RCC 7860 (cell line): ENCODE measurements at regions not wholly inside any gene's neighbourhood (a gene's known extent, or its start where the extent isn't known, plus 50 kb on each side); places are given as distances from the start of the nearest gene placed in this dataset.
"Not testable (repeated sequence)": the region's sequence is repeated elsewhere in the genome, so short reads cannot be mapped to it uniquely, and the experiment has no call there.

Experiments used
- DNase-seq: peaks from one replicate; pipeline ENCODE4 v3.0.0-alpha.2; 2015; ENCODE audit warnings: low spot score
- FAIRE-seq: peaks from 2 replicates; lab custom pipeline; 2012; peaks lifted over from hg19 to GRCh38; lab: Jason Lieb, UNC

DNA sequence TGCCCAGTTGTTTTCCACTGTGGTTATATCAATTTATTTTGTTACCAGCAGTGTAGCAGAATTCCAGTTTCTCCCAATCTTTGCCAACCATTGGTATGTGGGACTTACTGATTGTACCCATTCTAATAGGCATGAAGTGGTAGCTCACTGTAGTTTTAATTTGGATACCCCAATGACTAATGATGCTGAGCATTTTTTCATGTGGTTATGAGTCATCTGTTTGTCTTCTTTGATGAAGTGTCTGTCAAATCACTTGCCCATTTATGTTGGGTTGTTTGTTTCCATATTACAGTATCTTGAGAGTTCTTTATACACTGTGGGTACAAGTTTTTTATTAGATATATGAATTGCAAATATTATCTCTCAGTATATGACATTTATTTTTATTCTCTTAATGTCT, 644.3 kb downstream of the NR2F2 start:
- FAIRE-seq (no peak), DNase-seq (no peak)

GRCh38 chr15:96977886-96978285, 647.4 kb downstream of the NR2F2 start:
- DNase-seq (no peak), FAIRE-seq (no peak)

GRCh38 chr15:96978937-96979473, 648.5 kb downstream of the NR2F2 start:
- DNase-seq (no peak), FAIRE-seq (no peak)

- DNase-seq, FAIRE-seq: not testable (repeated sequence)
These were observed 653.7 kb downstream of the NR2F2 start for GRCh38 chr15:96984121-96984671.

DNA sequence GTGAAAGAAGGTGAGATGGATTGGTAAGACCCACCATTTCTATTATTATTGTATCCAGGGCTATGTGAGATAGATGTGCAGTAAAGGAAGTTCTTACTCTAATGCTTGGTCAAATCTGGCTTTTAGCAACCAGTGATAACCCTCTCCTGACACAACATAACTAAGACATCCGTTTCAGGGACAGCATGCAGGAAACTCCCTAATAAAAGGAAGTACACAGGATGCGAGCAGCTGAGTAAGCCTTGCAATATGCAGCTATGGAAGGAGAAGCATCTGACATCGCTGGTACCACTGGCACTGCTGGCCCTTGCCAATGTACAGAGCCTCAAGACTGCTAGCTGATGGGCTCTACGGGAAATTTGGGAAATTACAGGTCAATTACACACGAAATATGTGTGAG, 662.3 kb downstream of the NR2F2 start:
- DNase-seq (peak; percentile 14), FAIRE-seq (no peak)

- no peak for DNase-seq
- FAIRE-seq = no peak
These were observed 667.0 kb downstream of the NR2F2 start for GRCh38 chr15:96997538-96997937.

- DNase-seq (no peak), FAIRE-seq (no peak)
These were observed 678.5 kb downstream of the NR2F2 start for GRCh38 chr15:97009031-97009431.

DNA sequence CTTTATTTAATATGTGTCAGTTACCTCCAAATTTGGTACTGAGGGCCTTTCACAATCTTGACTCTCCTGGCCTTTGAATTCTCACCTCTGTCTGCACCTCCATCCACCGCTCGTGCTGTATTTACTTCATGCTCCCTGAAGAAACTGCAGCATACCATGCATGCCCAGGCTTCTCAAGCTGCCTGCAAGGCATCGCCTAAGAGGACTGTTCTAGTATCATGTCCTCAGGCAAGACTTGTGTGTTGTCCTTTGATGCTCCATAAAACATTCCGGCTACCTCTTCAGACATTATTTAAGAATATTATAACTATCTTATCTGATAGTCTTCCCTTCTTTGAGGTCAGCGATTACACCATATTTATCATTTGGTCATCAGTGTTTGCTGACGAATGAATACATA, 682.5 kb downstream of the NR2F2 start:
- DNase-seq (no peak), FAIRE-seq (no peak)

DNA sequence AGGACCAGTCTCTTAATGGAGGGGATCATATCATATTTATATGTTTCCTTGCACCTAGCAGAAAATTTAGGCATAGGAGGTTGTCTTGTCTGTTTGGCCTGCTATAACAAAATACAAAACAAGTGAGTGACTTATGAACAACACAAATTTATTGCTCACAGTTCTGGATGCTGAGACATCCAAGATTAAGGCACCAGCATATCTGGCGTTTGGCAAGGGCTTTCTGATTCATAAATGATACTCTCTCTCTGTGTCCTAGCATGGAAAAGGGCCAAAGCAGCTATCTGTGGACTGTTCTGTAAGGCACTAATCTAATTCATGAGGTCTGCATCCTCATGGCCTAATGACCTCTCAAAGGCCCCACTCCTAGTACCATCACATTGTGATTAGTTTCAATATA, 683.0 kb downstream of the NR2F2 start:
- FAIRE-seq (no peak), DNase-seq (no peak)

DNA sequence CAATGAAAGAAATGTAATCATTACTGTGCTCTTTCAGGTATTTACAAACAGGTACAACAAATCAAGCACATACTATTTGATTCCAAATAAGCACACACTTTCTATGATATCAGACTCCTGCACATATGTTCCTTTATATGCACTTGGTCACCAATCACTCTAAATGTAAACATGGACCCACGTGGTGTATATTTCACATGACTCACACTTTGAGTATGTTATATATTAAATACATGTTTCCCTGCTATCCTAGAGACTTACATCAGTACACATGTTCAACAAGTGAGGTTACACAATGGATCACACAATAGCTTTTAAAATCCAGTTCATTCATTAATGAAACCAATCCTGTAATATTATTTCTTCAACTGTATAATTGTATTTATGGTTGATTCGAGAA, 683.5 kb downstream of the NR2F2 start:
- no peak for DNase-seq
- no peak for FAIRE-seq

- DNase-seq (no peak), FAIRE-seq (no peak)
These were observed 693.0 kb downstream of the NR2F2 start for GRCh38 chr15:97023488-97023844.

- FAIRE-seq (no peak), DNase-seq (peak; percentile 55)
These were observed 696.3 kb downstream of the NR2F2 start for GRCh38 chr15:97026781-97027180.

- no peak for FAIRE-seq
These were observed 697.3 kb downstream of the NR2F2 start for GRCh38 chr15:97027772-97028171.

GRCh38 chr15:97030251-97030650, 699.8 kb downstream of the NR2F2 start:
- FAIRE-seq = no peak

More at GRCh38 chr15:97027772-97028171, 697.3 kb downstream of the NR2F2 start:
- DNase-seq = no peak

DNA sequence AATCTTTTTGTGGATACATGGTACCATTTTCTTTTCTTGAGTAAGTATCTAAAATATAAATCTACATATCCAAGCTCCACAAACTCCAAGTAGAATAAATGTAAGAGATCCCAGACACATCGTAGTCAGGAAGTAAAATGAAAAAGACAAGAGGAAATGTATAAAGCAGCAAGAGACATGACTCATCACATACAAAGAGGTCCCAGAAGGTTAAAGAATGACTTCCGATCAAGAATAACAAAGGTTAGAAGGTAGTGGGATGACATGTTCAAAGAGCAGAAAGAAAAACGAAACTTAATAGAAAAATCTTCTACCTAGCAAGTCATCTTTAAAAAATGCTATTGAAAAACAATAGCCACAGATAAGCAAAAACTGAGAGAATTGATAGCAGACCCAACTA, 705.8 kb downstream of the NR2F2 start:
- DNase-seq (peak; percentile 53), FAIRE-seq (no peak)

More at GRCh38 chr15:97030251-97030650, 699.8 kb downstream of the NR2F2 start:
- no peak for DNase-seq

DNA sequence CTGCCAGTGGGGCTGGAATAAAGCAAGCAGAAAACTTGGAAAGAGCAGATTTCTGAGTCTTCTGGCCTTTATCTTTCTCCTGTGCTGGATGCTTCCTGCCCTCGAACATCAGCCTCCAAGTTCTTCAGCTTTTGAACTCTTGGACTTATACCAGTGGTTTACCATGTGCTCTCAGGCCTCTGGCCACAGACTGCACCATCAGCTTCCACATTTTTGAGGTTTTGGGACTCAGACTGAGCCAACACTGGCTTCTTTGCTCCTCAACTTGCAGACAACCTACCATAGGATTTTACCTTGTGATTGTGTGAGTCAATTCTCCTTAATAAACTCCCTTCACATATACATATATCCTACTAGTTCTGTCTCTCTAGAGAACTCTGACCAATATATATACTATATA, 706.6 kb downstream of the NR2F2 start:
- DNase-seq (no peak), FAIRE-seq (no peak)

DNA sequence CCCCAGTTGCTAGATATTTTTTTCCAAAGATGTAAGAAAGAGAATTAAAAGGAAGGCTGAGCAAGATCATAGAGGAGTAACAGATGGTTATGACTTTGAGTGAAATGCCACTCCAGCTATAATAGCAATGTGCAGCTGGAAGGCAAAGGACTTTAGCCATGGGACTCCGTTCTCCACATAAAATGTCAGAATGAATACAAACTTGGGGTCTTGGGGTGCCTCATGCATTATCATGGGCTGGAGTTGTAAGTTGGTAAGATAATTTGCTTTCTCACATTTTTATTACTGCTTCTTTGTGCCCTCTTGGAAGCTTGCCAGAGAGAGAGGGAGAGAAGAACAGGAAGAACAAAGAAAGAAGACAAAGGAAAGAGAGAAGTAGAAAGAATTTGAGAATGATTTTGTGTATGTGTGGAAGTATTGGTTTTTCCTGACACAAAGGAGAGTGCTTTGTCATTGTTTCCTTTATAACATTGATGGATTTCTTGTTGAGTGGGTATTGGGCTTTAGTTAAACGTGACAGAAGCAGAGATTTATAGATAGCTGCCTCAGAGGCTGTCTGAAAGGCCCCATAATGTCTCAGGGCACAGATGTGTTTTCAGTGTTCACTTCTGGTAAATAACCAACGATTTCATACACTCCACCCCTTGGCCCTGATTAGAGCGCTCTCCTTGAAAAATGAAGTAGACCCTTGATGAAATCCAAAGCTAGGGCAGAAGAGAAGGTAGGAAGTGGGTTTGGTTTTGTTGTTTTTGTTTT, 715.3 kb downstream of the NR2F2 start:
- DNase-seq (no peak), FAIRE-seq (no peak)

DNA sequence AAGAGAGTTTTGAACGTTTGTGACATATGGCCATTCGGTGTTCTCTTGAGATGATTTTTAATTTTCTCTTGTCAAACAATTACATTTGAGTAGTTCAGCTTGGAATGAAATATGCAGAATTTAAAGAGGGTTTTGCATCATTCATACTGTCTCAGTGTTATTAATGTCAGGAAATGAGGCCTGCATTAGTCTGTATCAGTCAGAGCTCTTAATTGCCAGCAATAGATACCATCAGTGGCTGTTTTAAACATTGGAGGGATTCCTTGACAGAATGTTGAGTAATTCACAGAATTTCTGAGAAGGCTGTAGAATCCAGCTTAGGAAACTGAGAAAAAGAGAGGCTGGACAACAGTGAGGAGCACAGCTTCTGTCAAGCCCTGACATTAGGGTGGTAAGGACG, 722.0 kb downstream of the NR2F2 start:
- DNase-seq (no peak), FAIRE-seq (no peak)

DNA sequence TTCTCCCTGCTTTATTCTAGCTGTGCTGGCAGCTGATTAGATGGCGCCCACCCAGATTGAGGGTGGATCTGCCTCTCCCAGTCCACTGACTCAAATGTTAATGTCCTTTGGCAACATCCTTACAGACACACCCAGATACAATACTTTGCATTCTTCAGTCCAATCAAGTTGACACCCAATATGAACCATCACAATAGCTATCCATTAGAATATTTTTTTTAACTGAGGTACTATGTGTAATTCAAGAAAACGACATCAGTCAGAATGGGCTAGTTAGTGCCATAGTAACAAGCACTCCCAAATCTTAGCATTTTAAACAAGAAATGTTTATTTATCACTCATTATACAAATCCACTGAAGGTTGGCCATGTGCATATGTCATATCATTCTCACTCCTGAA, 723.1 kb downstream of the NR2F2 start:
- FAIRE-seq (no peak), DNase-seq (no peak)

DNA sequence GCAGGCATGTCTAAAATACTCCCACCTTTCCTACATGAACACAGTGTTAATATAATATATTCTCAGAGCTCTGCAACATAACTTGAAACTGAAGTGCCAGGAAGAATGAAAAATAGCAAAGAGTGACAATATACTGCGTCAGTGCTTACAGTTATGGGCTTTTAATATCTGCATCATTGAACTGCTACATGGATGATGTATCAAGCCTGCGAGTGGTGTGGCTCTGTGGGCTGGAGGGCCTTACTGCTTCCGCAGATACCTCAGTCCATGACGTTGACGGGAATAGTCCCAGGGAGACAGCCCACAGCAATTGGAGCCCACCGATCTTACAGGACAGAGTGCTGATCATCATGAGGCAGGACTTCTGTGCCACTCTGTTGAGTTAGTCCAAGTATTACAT, 727.0 kb downstream of the NR2F2 start:
- no peak for DNase-seq
- no peak for FAIRE-seq

GRCh38 chr15:97059281-97059680, 728.8 kb downstream of the NR2F2 start:
- no peak for FAIRE-seq
- DNase-seq = no peak

GRCh38 chr15:97061392-97061791, 730.9 kb downstream of the NR2F2 start:
- no peak for FAIRE-seq
- no peak for DNase-seq

DNA sequence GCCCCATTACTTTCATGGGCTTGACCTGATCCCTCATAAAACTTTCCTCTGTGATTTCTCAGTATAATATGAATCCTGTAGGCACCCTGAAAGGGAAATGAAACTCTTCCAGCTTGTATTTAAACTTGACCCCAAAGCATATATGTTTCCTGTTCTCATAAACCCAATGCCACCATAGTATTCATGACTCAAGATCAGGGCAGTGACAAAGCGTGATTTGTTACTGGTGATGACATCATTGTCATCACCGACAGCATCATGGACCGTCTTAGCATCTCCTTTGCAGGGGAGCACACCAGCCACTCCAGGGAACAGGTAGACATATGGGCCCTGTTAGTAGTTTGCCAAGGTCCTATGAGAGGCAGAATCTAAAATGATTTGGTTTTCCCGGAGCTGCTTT, 741.2 kb downstream of the NR2F2 start:
- DNase-seq (no peak), FAIRE-seq (no peak)
